ENCODE measurements at regions not wholly inside any gene's neighbourhood (a gene's known extent, or its start where the extent isn't known, plus 50 kb on each side); places are given as distances from the start of the nearest gene placed in this dataset.
"Not testable (repeated sequence)": the region's sequence is repeated elsewhere in the genome, so short reads cannot be mapped to it uniquely, and the experiment has no call there.

DNA sequence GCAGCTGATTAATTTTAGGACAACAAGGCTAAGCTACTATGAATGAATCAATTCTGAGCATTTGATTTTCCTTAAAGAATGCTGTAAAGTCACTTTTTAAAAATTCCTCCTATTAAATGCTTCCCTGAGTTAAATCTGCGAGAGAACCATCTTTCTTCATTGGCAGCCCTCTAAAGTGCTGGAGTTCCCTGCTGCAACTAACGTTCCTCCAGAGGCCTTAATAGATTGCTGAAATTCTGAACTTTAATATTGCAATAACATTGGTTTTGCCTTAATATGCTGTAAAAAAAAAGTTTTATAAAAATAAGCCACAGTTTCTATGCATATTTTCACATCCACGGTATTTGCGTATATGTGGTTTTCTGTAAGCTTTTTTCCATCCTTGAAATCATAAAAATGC lies 298.0 kb upstream of the PIK3R1 start:
- DNase-seq = no peak

DNA sequence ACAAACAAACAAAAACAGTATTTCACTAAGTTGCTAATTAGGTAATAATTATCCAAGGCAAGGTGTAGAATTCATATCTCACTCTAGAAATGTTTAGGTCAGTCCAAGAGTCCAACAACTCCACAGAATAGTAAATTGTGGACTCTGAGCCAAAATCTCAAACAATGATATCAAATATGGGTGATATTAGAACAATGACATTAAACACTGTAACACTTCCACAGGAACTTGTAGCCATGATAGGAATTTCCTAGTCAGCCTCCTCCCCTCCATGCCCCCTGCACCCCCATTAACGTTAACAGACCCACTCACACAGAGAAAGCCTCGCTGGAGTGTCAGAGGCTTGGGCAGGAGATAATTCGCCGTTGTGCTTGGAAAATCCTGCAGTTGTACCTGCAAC lies 305.0 kb upstream of the PIK3R1 start:
- DNase-seq = no peak

DNA sequence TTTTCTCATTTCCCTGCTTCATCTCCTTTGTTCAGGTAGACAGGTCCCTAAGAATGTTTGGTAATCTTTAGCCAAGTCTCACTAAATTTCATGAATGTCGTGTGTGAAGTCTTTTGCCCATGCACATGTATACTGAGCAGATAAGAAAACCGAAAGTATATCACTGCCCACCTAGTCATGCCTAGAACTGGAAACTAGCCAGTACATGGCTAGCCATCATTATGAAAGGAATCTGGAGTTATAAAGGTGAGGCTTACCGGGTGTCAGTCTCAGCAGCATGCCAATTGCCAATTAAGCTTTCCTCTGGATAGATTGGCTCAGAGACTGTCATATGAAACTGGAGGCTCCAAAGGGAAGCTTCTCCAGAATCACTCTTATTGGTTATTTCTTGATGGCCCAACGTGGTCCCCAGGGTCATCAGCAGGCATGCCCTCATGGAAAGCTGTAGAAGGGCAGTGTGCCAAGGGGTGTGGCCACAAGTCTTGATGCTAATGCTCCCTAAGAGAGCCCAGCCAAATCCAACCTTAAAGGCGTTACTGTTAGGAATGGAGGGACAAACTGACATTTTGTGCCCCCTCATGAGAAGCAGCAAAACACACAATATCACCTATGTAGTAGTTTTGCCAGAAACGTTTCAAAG lies 307.3 kb upstream of the PIK3R1 start:
- DNase-seq = no peak

DNA sequence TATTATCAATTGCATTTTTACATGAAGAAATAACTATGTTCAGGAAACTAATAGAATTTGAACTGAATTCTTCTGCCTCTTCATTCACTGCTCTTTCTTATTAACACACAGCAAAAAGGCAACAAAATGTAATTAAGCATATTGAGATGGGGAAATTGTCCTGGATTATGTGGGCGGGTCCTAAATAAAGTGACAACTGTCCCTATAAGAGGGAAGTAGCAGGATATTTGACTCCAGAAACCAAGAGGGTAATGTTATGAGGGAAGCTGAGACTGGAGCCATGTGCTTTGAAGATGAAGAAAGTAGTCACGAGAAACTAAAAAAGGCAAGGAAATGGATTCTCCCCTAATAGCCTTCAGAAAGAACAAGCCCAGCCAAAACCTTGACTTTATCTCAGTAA lies 311.2 kb upstream of the PIK3R1 start:
- DNase-seq = no peak

DNA sequence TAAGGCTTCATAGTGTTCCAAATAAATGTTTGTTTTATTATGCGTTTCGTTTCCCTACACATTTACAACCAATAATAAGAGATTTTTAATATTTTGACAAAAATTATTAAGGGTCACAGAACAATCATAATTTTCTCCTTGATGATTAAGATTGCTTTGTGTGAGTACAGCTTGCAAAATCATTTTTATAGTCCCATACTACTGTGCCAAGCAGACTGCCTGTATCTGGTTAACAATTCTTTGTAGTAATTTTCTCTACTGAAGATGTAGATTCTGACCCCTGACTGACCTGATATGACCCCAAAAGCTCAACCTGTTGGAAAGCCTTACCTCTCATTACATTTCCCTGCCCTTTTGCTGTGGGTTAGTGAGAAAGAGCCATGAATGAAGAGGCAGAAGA lies 311.9 kb upstream of the PIK3R1 start:
- no peak for DNase-seq

DNA sequence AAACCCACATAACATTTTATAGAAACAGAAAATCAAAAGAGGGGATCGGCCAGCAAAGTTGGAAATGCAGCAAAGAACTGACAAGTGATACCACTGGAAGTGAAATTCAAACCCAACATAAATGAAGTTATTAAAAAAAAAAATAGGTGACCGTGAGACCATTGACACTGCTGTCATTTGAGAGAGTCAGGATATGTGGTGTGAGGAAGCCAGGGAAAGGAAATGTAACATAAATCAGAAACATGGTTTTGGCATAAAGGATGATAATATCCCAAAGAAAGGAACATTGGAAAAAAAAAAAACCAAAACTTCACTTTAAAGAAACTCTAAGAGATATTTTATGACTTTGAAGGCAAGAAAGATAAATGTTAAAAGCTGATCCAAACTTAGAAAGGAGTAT lies 312.4 kb upstream of the PIK3R1 start:
- no peak for DNase-seq

DNA sequence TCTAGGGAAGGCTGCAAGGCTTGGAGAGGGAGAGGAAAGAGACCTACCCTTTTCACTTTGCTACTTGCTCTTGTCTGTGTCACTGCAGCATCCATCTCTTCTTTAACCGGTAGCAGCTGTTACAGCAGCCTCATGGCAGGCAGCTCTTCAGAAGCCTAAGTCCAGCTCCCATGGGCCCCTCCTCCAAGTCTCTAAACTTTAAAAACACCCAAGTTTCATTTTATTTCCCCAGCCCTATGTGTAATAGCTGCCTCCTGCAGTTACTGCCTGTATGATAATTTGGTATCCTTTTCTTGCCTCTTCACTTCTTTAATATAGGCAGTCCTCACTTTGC lies 313.1 kb upstream of the PIK3R1 start:
- DNase-seq = no peak

DNA sequence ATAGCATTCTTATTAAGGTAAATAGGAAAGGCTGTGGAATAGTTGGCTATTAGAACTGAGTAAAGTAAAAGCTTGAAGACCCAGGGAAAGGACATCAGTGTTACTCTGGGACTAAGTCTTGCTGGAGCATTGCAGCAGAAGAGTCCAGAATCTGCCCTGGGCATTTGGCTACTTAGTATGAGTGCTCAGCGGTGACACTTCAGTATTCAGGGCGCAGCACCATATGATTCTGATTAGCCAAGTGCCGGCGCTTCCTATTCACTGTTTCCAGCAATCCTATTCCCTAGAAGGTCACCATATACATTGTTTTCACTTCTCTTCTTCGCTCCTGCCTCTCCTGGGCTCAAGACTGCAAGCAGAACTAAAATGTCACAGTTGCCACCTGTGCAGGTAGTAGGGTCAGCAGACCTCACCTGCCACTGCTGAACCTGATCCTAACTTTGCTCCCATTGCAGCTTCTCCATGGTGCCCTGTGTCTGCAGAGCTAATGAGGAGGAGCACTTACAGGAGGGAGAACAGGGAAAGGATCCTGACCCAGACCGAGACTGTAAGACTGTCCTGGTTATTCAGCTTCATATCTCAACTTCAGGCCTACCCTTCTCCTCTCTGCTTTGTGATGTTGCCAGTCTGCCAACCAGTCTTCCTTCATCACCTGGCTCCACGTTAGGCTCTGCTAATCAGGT lies 313.6 kb upstream of the PIK3R1 start:
- DNase-seq = no peak

DNA sequence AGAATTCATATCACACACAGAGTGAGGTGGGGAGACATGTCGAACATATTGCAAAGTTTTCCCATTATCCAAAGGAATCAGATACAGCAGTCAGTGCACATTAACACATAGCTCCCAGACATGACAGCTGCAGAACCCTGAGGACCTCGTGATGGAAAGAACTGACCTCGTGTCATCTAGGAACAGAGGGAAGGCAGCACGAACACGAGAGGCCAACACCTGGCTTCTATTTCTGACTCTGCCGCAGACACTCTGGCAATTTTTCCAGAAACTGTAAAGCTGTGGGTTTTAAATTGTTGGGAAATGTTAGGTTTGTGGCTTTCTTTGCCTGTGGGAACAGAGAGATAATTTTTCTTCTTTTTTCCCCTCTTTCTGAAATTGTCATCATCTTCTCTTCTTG lies 315.0 kb upstream of the PIK3R1 start:
- DNase-seq = no peak

DNA sequence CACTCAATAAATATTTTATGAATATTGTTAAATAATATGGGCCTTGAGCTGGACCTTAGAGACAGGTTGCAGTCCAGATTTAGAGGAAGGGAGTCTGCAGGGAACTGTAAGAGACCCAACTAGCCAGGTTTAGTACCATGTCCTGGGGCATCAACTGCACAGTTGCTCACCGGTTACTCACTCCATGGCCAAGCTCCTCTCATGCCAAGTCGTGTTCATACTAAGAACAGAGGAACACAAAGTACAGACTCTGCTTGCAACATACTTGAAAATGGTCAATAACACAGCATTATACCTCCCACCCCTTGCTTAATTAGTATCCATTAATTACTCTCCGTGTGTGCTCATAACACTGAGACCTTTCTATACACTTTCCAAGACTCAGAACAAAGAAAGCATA lies 317.6 kb upstream of the PIK3R1 start:
- DNase-seq = no peak

DNA sequence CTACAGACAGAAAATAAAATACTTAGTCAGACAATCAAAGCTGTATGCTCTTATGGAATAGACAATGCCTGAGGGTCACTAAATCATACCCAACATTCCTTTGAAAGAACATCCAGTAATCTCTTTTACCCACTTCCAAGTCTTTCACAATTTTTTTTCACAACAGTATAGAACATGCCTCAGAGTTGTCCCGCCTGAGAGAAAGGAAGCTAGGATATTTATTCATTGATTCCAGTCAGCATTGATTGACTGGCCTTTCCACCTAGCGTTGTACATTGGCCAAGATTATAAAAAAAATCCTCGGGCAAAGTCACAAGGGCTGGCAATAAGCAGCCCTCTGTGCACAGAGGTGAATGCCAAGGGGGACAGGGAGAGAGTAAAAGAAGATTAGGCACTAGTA lies 318.1 kb upstream of the PIK3R1 start:
- no peak for DNase-seq

DNA sequence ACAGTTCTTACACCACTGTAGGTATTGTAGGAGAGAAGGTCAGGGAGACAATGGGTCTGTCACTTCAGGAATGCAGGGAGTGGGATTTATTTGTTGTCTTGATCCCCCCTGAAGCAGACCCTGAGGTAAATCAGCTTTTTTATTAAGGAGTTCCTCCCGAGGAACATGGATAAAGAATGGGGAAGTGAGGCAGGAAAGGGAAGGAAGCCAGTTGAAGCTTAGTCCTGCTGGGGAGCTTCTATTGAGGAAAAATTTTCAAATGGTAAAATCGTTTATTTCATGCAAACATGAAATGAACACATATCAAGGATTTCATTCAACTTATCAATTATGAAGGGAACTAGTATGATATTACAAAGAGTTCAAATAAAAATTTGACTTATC lies 318.6 kb upstream of the PIK3R1 start:
- no peak for DNase-seq

DNA sequence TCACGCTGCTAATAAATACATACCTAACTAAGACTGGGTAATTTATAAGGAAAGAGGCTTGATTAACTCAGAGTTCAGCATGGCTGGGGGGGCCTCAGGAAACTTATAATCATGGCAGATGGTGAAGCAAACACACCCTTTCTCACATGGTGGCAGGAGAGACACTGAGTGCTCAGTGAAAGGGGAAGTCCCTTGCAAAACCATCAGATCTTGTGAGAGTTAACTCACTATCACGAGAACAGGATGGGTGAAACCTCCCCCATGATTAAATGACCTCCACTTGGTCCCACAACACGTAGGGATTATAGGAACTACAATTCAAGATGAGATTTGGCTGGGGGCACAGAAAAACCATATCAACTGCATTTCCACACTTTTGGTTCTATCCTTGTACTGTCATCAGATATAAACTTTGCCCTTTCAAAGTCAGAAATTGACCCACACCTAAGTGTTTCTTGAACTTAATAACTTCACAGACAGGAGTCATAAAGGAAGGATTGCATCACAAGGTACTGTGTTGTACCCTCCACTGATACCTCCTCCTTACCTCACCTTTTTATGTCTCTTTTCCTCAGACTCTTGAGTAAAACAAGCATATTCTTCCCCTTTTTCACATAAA lies 319.1 kb upstream of the PIK3R1 start:
- DNase-seq = no peak

DNA sequence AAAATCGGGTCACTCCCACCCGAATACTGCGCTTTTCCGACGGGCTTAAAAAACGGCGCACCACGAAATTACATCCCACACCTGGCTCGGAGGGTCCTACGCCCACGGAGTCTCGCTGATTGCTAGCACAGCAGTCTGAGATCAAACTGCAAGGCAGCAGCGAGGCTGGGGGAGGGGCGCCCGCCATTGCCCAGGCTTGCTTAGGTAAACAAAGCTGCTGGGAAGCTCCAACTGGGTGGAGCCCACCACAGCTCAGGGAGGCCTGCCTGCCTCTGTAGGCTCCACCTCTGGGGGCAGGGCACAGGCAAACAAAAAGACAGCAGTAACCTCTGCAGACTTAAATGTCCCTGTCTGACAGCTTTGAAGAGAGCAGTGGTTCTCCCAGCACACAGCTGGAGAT lies 325.7 kb upstream of the PIK3R1 start:
- DNase-seq = not testable (repeated sequence)

DNA sequence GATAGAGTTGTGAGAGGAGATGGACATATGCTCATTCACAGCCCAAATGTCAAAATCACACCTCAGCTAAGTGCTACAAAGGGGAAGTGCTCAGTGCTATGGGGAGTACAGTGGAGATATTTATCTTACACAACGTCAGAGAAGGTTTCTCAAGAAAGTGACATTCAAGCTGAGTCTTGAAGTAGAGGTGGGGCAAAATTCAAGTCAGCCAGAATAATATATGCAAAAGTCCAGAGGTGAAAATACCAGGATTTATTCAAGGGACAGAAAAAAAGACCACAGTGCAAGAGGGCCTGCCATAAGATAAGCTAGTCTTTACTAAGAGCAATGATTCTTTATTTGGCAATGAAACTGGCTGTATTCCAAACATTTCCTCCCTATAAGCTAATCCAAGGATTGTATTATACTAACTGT lies 327.8 kb upstream of the PIK3R1 start:
- DNase-seq = no peak

DNA sequence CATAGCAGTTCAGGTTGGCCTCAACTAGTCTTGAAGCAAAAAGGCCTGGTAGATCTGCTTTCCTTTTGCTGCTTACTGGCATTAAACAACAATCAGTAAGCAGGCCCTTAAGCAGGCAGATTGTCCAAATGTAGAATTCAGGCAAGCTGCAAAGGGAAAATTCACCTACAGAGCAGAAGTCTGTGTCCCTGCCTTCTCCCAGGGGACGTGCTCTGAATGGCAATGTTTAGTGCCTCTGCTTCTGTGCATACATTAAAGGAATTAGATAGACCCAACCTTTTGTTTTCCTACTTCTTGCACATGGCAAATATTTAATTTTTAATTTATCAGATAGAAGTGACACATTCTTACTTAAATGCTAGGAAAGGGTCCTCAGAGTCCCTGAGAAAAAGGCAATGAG lies 328.8 kb upstream of the PIK3R1 start:
- no peak for DNase-seq

DNA sequence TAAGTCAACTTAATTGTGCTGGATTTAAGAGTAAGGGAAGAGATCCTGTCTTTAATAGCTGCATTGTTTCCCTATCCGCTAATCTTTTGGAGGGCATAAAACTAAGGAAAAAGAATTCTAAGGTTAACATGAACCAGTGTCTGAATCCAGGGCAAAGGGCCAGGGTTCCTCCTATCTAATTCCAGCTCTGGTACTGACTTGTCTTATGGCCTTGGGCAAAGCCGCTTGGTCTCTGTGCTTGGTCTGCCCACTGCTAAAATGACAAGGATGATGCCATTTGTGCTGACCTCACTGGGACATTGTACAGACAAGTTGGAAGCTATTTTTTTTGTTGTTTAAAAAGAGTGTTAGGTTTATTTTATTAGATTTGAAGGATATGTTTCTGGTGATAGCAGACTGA lies 334.7 kb upstream of the PIK3R1 start:
- no peak for DNase-seq

DNA sequence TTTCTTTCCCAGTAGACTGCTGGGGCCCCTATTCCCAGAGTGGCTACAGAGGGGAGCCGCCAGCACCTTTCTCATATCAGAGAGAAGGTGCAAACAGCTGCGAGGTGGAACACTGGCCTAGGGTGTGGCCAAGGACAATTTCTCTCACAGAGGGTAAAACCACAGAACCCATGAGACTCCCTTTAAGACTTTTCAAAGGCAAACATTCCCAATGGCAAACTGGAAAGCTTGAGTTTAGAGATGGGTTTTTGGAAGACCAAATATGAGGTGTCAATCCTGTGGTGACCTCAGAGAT lies 335.1 kb upstream of the PIK3R1 start:
- DNase-seq = no peak

DNA sequence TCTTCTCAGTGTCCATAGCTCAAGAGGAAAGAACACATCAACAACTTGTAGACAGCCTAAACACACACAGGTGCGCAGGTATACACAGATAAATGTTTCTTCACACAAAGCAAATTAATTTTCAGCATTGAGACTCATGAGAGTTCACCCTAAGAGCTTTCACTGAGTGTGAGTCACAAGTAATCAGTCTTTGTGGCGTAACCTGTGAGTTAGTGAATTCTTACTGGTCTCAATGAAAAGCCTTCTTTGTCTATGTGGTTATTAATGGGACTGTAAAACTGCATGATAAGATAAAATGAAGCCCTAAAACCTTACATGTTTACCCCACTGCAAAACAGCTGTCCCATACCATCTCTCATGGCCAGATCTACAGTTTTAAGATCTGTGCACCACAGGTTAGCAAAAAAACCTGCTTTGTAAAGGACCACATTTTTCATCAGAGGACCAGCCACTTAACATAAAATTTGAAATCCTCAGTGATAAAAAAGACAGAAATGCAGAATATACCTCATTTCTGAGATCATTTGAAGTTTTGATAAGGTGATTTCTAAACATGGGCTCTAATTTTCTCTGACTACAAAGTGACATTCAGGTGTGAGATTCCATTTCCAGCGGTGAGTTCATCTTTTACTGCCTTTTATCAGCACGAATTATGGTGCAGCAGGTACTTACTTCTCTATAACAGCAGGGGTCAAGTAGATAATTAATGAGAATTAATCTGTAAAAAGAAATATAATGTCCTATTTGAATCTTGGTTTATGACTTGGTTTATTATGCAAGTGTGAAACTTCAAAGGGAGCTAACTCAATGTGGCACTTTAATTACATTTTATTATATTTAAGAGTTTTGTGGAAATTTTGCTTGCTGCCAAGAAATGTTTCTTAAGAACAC lies 335.7 kb upstream of the PIK3R1 start:
- DNase-seq = no peak

DNA sequence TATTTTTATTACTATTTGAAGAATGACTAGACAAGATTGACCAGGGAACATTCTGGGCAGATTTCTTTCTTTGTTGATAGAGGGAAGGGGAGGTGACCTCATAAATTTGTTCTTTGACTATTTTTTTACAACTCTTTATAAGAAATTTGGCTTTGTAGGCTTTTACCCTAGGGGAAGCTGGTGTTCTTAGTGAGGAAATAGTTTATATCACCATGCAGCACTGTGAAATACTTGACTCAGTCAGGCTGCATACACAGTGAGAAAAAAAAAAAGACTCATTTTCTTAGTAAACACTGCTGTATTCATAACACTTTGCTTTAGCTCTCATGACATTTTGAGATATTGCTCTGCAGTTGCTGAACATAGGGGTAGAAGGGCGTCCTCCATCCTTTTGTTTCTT lies 336.6 kb upstream of the PIK3R1 start:
- DNase-seq = no peak

DNA sequence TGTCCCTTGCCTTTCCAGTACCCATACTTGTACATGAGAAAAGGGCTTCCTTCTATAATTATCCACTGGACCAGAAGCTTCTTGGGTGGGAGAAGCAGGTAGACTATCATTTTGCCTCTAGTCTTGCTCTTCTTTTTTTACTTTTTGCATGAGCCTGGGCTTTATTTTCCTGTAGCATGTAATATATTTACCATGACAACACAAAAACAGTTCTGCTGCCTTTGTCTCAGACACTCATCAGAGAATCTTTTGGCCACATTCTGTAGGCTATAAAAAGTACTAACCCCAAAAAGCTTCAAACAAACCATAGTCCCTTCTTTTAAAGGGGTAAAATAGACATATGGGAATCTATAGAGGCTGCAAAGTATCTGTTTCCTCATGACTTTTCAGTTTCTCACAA lies 339.2 kb upstream of the PIK3R1 start:
- DNase-seq = no peak

DNA sequence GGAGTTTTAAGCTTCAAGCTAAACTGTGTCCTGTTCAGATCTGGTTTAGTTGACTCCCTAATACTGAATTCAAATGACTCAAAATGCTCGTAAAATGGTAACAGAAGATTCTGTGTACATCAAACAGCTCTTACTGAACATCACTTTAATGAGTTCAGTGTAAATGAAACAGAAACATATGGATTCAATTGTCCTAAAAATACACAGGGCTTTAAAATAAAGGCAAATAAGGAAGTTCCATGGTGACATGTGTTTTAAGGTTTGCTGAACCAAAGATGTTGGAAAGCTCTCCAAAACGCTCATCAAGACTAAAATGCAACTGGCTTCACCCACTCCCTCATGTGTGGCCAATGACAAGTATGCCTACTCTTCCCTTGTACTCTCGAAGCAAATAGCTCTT lies 340.0 kb upstream of the PIK3R1 start:
- DNase-seq = no peak

DNA sequence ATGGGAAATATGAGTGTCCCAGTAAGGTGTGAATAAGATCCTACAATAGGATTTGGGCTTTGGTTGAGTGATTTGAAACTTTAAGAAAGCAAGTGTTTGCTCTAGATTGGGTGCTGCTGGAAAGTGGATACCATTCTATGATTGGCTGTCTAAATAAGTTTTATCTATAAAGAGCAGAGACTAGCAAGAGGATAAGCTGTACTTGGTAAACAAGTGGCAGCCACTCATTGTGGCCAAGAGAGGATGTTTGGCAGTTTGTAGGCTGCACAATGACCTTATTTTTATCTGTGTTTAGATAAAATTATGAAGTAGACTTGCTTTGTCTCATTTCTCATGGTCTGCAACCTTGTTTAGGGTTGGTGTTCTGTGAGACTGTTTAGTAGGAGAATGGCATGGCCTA lies 341.6 kb upstream of the PIK3R1 start:
- no peak for DNase-seq

DNA sequence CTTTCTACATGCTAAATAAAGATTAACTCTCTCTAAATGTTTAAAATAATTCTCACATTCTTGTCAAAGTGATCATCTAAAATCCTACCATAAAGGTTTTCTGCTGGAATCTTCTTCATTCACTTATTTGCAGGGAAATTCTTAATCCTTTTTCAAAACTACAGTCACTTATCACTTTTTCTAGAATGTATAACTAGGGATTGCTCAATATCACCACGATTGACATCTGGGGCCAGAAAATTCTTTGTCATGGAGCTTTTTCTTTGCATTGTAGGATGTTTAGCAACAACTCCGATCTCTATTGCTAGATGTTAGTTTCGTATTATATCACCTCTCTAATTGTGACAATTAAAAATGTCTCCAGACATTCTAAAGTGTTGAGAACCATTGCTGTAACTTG lies 344.9 kb upstream of the PIK3R1 start:
- DNase-seq = no peak

Data from activated CD4-positive, alpha-beta T cell treated with anti-CD3 and anti-CD28 coated beads for 4 hours (primary cell).